HFF-Myc (cell line): ENCODE measurements at regions not wholly inside any gene's neighbourhood (a gene's known extent, or its start where the extent isn't known, plus 50 kb on each side); places are given as distances from the start of the nearest gene placed in this dataset.
"Not testable (repeated sequence)": the region's sequence is repeated elsewhere in the genome, so short reads cannot be mapped to it uniquely, and the experiment has no call there.

Source experiments
- DNase-seq: peaks from one replicate; pipeline ENCODE4 v3.0.0-alpha.2; 2011; ENCODE audit warnings: low read depth; ENCODE audit errors: extremely low read depth
- H3K4me3 ChIP-seq: replicated peaks from 2 replicates; pipeline ENCODE4 v1.5.1; 2011; ENCODE audit warnings: low read depth, mild to moderate bottlenecking, control low read depth, low read length
- CTCF ChIP-seq: IDR thresholded peaks from 2 replicates; pipeline ENCODE4 v1.5.1; 2012; ENCODE audit warnings: mild to moderate bottlenecking, low read depth, low read length, control low read depth; ENCODE audit errors: missing control alignments

- H3K4me3 ChIP-seq, DNase-seq: not testable (repeated sequence)
- peak; percentile 12 for TF ChIP-seq CTCF
These were observed 186.8 kb downstream of the ATP6V0E2 start for GRCh38 chr7:150060259-150061221.

GRCh38 chr7:150063195-150063594 lies 189.4 kb downstream of the ATP6V0E2 start:
- not testable (repeated sequence) for H3K4me3 ChIP-seq, DNase-seq

- not testable (repeated sequence) for DNase-seq, H3K4me3 ChIP-seq
These were observed 196.0 kb downstream of the ATP6V0E2 start for GRCh38 chr7:150069555-150070313.

- not testable (repeated sequence) for DNase-seq
These were observed 203.8 kb downstream of the ATP6V0E2 start for GRCh38 chr7:150077543-150077942.

GRCh38 chr7:150081865-150082264 lies 208.1 kb downstream of the ATP6V0E2 start:
- DNase-seq, H3K4me3 ChIP-seq: not testable (repeated sequence)

More at GRCh38 chr7:150077543-150077942, 203.8 kb downstream of the ATP6V0E2 start:
- not testable (repeated sequence) for H3K4me3 ChIP-seq

GRCh38 chr7:150084724-150085123 lies 211.0 kb downstream of the ATP6V0E2 start:
- H3K4me3 ChIP-seq, DNase-seq: not testable (repeated sequence)

- not testable (repeated sequence) for H3K4me3 ChIP-seq, DNase-seq
These were observed 213.7 kb downstream of the ATP6V0E2 start for GRCh38 chr7:150087478-150087877.

- not testable (repeated sequence) for H3K4me3 ChIP-seq, DNase-seq
These were observed 215.4 kb downstream of the ATP6V0E2 start for GRCh38 chr7:150089139-150089538.

GRCh38 chr7:150090776-150091175 lies 217.0 kb downstream of the ATP6V0E2 start:
- not testable (repeated sequence) for DNase-seq, H3K4me3 ChIP-seq

GRCh38 chr7:150093897-150094296 lies 220.1 kb downstream of the ATP6V0E2 start:
- not testable (repeated sequence) for H3K4me3 ChIP-seq, DNase-seq

- not testable (repeated sequence) for H3K4me3 ChIP-seq, DNase-seq
These were observed 222.6 kb downstream of the ATP6V0E2 start for GRCh38 chr7:150096213-150096994.

- DNase-seq, H3K4me3 ChIP-seq: not testable (repeated sequence)
These were observed 224.6 kb upstream of the LRRC61 start for GRCh38 chr7:150098592-150098991.

GRCh38 chr7:150101282-150101681 lies 221.9 kb upstream of the LRRC61 start:
- not testable (repeated sequence) for DNase-seq, H3K4me3 ChIP-seq

GRCh38 chr7:150107283-150107682 lies 215.9 kb upstream of the LRRC61 start:
- H3K4me3 ChIP-seq, DNase-seq: not testable (repeated sequence)

GRCh38 chr7:150110375-150110820 lies 212.8 kb upstream of the LRRC61 start:
- not testable (repeated sequence) for DNase-seq, H3K4me3 ChIP-seq

- DNase-seq, H3K4me3 ChIP-seq: not testable (repeated sequence)
These were observed 212.3 kb upstream of the LRRC61 start for GRCh38 chr7:150110882-150111281.
